SK-N-SH treated with all-trans-retinoic acid at 6 μM for 48 hours (cell line): ENCODE measurements at regions not wholly inside any gene's neighbourhood (a gene's known extent, or its start where the extent isn't known, plus 50 kb on each side); places are given as distances from the start of the nearest gene placed in this dataset.

Source experiments
- ATAC-seq: fragments of 200-7000 bp; cut with Tn5 transposase; 3 replicates; pipeline ENCODE4 v1.9.1; 2020; ENCODE audit warnings: mild to moderate bottlenecking, moderate library complexity
- ARNTL ChIP-seq: fragments of 450-650 bp; formaldehyde crosslinking; IDR thresholded peaks from 2 replicates; pipeline ENCODE4 v1.5.0; 2020; ENCODE audit warnings: low read depth, mild to moderate bottlenecking, moderate library complexity, borderline replicate concordance
- BACH2 ChIP-seq: fragments of 250-450 bp; sonication (Bioruptor Pico); IDR thresholded peaks from 2 replicates; pipeline ENCODE4 v1.9.0; 2021; ENCODE audit warnings: mild to moderate bottlenecking, borderline replicate concordance
- CREB5 ChIP-seq: fragments of 250-450 bp; sonication (Bioruptor Pico); IDR thresholded peaks from 2 replicates; pipeline ENCODE4 v1.5.1; 2020; ENCODE audit warnings: low read depth, mild to moderate bottlenecking, moderate library complexity
- CSDC2 ChIP-seq: fragments of 250-450 bp; sonication (Bioruptor Pico); IDR thresholded peaks from 2 replicates; pipeline ENCODE4 v1.5.0; 2020; ENCODE audit warnings: mild to moderate bottlenecking, moderate library complexity
- ESRRG ChIP-seq: fragments of 250-450 bp; sonication (Bioruptor Pico); IDR thresholded peaks from 2 replicates; pipeline ENCODE4 v1.6.1; 2021; ENCODE audit warnings: mild to moderate bottlenecking
- GLIS3 ChIP-seq: fragments of 250-450 bp; sonication (Bioruptor Pico); IDR thresholded peaks from 2 replicates; pipeline ENCODE4 v1.5.0; 2020; ENCODE audit warnings: mild to moderate bottlenecking, moderate library complexity
- ISL1 ChIP-seq: fragments of 250-450 bp; sonication (Bioruptor Pico); IDR thresholded peaks from 2 replicates; pipeline ENCODE4 v2.1.2; 2022; ENCODE audit warnings: mild to moderate bottlenecking, moderate library complexity
- OSR1 ChIP-seq: fragments of 250-450 bp; sonication (Bioruptor Pico); IDR thresholded peaks from 2 replicates; pipeline ENCODE4 v1.8.0; 2022; ENCODE audit warnings: moderate library complexity, mild to moderate bottlenecking, inconsistent platforms
- PPARA ChIP-seq: fragments of 250-450 bp; sonication (Bioruptor Pico); IDR thresholded peaks from 2 replicates; pipeline ENCODE4 v1.5.0; 2020; ENCODE audit warnings: mild to moderate bottlenecking, borderline replicate concordance
- RARB ChIP-seq: fragments of 250-450 bp; sonication (Bioruptor Pico); IDR thresholded peaks from 2 replicates; pipeline ENCODE4 v1.8.0; 2021; ENCODE audit warnings: mild to moderate bottlenecking, moderate library complexity
- SNAI2 ChIP-seq: fragments of 250-450 bp; sonication (Bioruptor Pico); IDR thresholded peaks from 2 replicates; pipeline ENCODE4 v1.5.0; 2020; ENCODE audit warnings: mild to moderate bottlenecking, moderate library complexity
- TCF4 ChIP-seq: fragments of 250-450 bp; sonication (Bioruptor Pico); IDR thresholded peaks from 2 replicates; pipeline ENCODE4 v1.8.0; 2021; ENCODE audit warnings: mild to moderate bottlenecking, moderate library complexity, borderline replicate concordance
- TOX ChIP-seq: fragments of 250-450 bp; sonication (Bioruptor Pico); IDR thresholded peaks from 2 replicates; pipeline ENCODE4 v1.8.0; 2021; ENCODE audit warnings: mild to moderate bottlenecking, moderate library complexity, borderline replicate concordance
- ZC3H10 ChIP-seq: fragments of 250-450 bp; sonication (Bioruptor Pico); IDR thresholded peaks from 2 replicates; pipeline ENCODE4 v1.5.1; 2021; ENCODE audit warnings: mild to moderate bottlenecking, moderate library complexity
- ZFP3 ChIP-seq: fragments of 250-450 bp; sonication (Bioruptor Pico); IDR thresholded peaks from 2 replicates; pipeline ENCODE4 v1.5.0; 2020; ENCODE audit warnings: mild to moderate bottlenecking, moderate library complexity
- ZFP30 ChIP-seq: fragments of 450-650 bp; formaldehyde crosslinking; IDR thresholded peaks from 2 replicates; pipeline ENCODE4 v1.5.0; 2022; ENCODE audit warnings: mild to moderate bottlenecking, moderate library complexity
- ZNF565 ChIP-seq: fragments of 450-650 bp; formaldehyde crosslinking; conservative IDR thresholded peaks from 2 replicates; pipeline ENCODE4 v1.5.0; 2020; ENCODE audit warnings: low read depth, mild to moderate bottlenecking, moderate library complexity
- ZNF70 ChIP-seq: fragments of 450-650 bp; formaldehyde crosslinking; IDR thresholded peaks from 2 replicates; pipeline ENCODE4 v1.5.0; 2020; ENCODE audit warnings: mild to moderate bottlenecking, moderate library complexity
- ZNF8 ChIP-seq: fragments of 450-650 bp; formaldehyde crosslinking; IDR thresholded peaks from 2 replicates; pipeline ENCODE4 v1.5.0; 2020; ENCODE audit warnings: mild to moderate bottlenecking, moderate library complexity
- TF ChIP-seq, protein P1 (sequence below): fragments of 250-450 bp; sonication (Bioruptor Pico); IDR thresholded peaks from 2 replicates; pipeline ENCODE4 v1.8.0; 2021; ENCODE audit warnings: low read depth, mild to moderate bottlenecking, moderate library complexity, borderline replicate concordance
- TF ChIP-seq, protein P2 (sequence below): fragments of 250-450 bp; sonication (Bioruptor Pico); IDR thresholded peaks from 2 replicates; pipeline ENCODE4 v1.8.0; 2020; ENCODE audit warnings: mild to moderate bottlenecking, moderate library complexity, borderline replicate concordance
- TF ChIP-seq, protein P3 (sequence below): fragments of 250-450 bp; sonication (Bioruptor Pico); IDR thresholded peaks from 2 replicates; pipeline ENCODE4 v1.5.1; 2021; ENCODE audit warnings: mild to moderate bottlenecking, moderate library complexity

- peak; percentile 88 for ATAC-seq
- TF ChIP-seq BACH2 (CRISPR knock-in tag) (no peak), ESRRG (CRISPR knock-in tag) (no peak), SNAI2 (CRISPR knock-in tag) (no peak), ISL1 (CRISPR knock-in tag) (no peak), PPARA (no peak), ZFP30 (CRISPR knock-in tag) (no peak), ZFP3 (CRISPR knock-in tag) (no peak), ARNTL (CRISPR knock-in tag) (no peak), ZC3H10 (CRISPR knock-in tag) (no peak), RARB (CRISPR knock-in tag) (no peak), ZNF565 (no peak), TOX (no peak), CREB5 (CRISPR knock-in tag) (no peak), TCF4 (CRISPR knock-in tag) (no peak), ZNF70 (CRISPR knock-in tag) (no peak), CSDC2 (CRISPR knock-in tag) (no peak)
- TF ChIP-seq, protein P1, sequence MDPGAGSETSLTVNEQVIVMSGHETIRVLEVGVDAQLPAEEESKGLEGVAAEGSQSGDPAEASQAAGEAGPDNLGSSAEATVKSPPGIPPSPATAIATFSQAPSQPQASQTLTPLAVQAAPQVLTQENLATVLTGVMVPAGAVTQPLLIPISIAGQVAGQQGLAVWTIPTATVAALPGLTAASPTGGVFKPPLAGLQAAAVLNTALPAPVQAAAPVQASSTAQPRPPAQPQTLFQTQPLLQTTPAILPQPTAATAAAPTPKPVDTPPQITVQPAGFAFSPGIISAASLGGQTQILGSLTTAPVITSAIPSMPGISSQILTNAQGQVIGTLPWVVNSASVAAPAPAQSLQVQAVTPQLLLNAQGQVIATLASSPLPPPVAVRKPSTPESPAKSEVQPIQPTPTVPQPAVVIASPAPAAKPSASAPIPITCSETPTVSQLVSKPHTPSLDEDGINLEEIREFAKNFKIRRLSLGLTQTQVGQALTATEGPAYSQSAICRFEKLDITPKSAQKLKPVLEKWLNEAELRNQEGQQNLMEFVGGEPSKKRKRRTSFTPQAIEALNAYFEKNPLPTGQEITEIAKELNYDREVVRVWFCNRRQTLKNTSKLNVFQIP (CRISPR knock-in tag), result no peak
- TF ChIP-seq, protein P2, sequence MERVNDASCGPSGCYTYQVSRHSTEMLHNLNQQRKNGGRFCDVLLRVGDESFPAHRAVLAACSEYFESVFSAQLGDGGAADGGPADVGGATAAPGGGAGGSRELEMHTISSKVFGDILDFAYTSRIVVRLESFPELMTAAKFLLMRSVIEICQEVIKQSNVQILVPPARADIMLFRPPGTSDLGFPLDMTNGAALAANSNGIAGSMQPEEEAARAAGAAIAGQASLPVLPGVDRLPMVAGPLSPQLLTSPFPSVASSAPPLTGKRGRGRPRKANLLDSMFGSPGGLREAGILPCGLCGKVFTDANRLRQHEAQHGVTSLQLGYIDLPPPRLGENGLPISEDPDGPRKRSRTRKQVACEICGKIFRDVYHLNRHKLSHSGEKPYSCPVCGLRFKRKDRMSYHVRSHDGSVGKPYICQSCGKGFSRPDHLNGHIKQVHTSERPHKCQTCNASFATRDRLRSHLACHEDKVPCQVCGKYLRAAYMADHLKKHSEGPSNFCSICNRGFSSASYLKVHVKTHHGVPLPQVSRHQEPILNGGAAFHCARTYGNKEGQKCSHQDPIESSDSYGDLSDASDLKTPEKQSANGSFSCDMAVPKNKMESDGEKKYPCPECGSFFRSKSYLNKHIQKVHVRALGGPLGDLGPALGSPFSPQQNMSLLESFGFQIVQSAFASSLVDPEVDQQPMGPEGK, result no peak
Measured at GRCh38 chr15:66946578-66947164, 118.7 kb upstream of the SMAD3 start.

DNA sequence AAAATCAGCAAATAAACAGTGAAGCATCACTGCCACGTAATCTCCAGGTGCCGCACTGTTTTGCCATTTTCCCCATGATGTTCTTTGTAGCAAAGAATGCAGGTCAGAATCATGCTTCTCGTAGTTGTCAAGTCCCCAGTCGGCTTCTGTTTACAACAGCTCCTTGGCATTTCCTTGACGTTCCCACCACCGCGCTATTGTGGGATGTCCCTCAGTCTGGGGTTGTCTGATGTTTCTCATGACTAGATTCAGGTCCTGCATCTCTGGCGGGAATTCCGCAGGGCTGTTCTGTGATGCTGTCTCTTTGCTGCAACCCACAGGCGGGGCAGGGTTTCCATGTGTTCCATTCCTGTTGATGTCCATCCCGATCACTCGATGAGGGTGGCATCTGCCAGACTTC is 117.9 kb upstream of the SMAD3 start:
- no peak for TF ChIP-seq PPARA
- no peak for TF ChIP-seq ZNF565
- no peak for TF ChIP-seq BACH2 (CRISPR knock-in tag)
- no peak for TF ChIP-seq ZFP30 (CRISPR knock-in tag)
- no peak for TF ChIP-seq RARB (CRISPR knock-in tag)
- no peak for TF ChIP-seq CSDC2 (CRISPR knock-in tag)
- no peak for TF ChIP-seq OSR1
- TF ChIP-seq ZNF8 (CRISPR knock-in tag), result no peak
- TF ChIP-seq ESRRG (CRISPR knock-in tag), result no peak
- TF ChIP-seq TCF4 (CRISPR knock-in tag), result no peak
- no peak for TF ChIP-seq ARNTL (CRISPR knock-in tag)
- no peak for TF ChIP-seq TOX
- no peak for TF ChIP-seq GLIS3
- ATAC-seq, result no peak

- no peak for TF ChIP-seq ESRRG (CRISPR knock-in tag)
- no peak for TF ChIP-seq GLIS3
- no peak for TF ChIP-seq OSR1
- no peak for TF ChIP-seq CSDC2 (CRISPR knock-in tag)
- no peak for TF ChIP-seq BACH2 (CRISPR knock-in tag)
- no peak for TF ChIP-seq ZNF8 (CRISPR knock-in tag)
- TF ChIP-seq CREB5 (CRISPR knock-in tag), result no peak
- TF ChIP-seq, protein P2, result no peak
- TF ChIP-seq, protein P3, sequence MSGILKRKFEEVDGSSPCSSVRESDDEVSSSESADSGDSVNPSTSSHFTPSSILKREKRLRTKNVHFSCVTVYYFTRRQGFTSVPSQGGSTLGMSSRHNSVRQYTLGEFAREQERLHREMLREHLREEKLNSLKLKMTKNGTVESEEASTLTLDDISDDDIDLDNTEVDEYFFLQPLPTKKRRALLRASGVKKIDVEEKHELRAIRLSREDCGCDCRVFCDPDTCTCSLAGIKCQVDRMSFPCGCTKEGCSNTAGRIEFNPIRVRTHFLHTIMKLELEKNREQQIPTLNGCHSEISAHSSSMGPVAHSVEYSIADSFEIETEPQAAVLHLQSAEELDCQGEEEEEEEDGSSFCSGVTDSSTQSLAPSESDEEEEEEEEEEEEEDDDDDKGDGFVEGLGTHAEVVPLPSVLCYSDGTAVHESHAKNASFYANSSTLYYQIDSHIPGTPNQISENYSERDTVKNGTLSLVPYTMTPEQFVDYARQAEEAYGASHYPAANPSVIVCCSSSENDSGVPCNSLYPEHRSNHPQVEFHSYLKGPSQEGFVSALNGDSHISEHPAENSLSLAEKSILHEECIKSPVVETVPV (CRISPR knock-in tag), result no peak
- no peak for TF ChIP-seq RARB (CRISPR knock-in tag)
- TF ChIP-seq, protein P1 (CRISPR knock-in tag), result no peak
- no peak for TF ChIP-seq ZC3H10 (CRISPR knock-in tag)
- no peak for TF ChIP-seq TCF4 (CRISPR knock-in tag)
- TF ChIP-seq ZNF70 (CRISPR knock-in tag), result no peak
- TF ChIP-seq ZFP30 (CRISPR knock-in tag), result no peak
- no peak for TF ChIP-seq ZFP3 (CRISPR knock-in tag)
- TF ChIP-seq PPARA, result no peak
- TF ChIP-seq ISL1 (CRISPR knock-in tag), result no peak
- no peak for TF ChIP-seq ARNTL (CRISPR knock-in tag)
- no peak for TF ChIP-seq ZNF565
Measured at GRCh38 chr15:66948294-66948693, 117.1 kb upstream of the SMAD3 start.

More at GRCh38 chr15:66948294-66948693, 117.1 kb upstream of the SMAD3 start:
- no peak for ATAC-seq
